Stomach (tissue), 4 donors: ENCODE measurements at regions not wholly inside any gene's neighbourhood (a gene's known extent, or its start where the extent isn't known, plus 50 kb on each side); places are given as distances from the start of the nearest gene placed in this dataset.

Experiments used
- POLR2A ChIP-seq, 4 donors: fragments of 450-650 bp; IDR thresholded peaks; one replicate each; pipeline ENCODE4 v1.6.1; 2016; ENCODE audit warnings: antibody characterized with exemption in 4 of 4, control low read depth in 2 of 4, mild to moderate bottlenecking in 1 of 4, moderate library complexity in 1 of 4
- POLR2AphosphoS5 ChIP-seq, 3 donors: sonication (generic); formaldehyde crosslinking; IDR thresholded peaks; one replicate each; pipeline ENCODE4 v1.6.1; 2016; ENCODE audit warnings: antibody characterized with exemption in 3 of 3
- TF ChIP-seq, protein P1 (sequence below), 7 experiments: fragments of 450-650 bp in 4 of 7; fragments of 200-600 bp in 3 of 7; sonication (generic) in 3 of 7; IDR thresholded peaks; one replicate each; pipeline ENCODE4 v1.5.1; 2016 to 2019; ENCODE audit warnings: antibody characterized with exemption in 7 of 7, control low read depth in 2 of 7, mild to moderate bottlenecking in 1 of 7

GRCh38 chr12:105562199-105562971 is 231.9 kb downstream of the C12orf75 start:
- TF ChIP-seq POLR2AphosphoS5 (IDR thresholded peaks at IDR 0.05) (peak in 1 of 3 donors; percentile 1), POLR2A (IDR thresholded peaks at IDR 0.05) (no peak)
- TF ChIP-seq, protein P1, sequence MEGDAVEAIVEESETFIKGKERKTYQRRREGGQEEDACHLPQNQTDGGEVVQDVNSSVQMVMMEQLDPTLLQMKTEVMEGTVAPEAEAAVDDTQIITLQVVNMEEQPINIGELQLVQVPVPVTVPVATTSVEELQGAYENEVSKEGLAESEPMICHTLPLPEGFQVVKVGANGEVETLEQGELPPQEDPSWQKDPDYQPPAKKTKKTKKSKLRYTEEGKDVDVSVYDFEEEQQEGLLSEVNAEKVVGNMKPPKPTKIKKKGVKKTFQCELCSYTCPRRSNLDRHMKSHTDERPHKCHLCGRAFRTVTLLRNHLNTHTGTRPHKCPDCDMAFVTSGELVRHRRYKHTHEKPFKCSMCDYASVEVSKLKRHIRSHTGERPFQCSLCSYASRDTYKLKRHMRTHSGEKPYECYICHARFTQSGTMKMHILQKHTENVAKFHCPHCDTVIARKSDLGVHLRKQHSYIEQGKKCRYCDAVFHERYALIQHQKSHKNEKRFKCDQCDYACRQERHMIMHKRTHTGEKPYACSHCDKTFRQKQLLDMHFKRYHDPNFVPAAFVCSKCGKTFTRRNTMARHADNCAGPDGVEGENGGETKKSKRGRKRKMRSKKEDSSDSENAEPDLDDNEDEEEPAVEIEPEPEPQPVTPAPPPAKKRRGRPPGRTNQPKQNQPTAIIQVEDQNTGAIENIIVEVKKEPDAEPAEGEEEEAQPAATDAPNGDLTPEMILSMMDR (IDR thresholded peaks at IDR 0.05), result no peak
